HCT116 (cell line): ENCODE measurements at regions not wholly inside any gene's neighbourhood (a gene's known extent, or its start where the extent isn't known, plus 50 kb on each side); places are given as distances from the start of the nearest gene placed in this dataset.
A peak's percentile ranks its signal among the peaks of the same experiment; 100 is the strongest.

ENCODE experiments used
- EZH2 ChIP-seq: fragments of 200-600 bp; sonication (generic); IDR thresholded peaks from 2 replicates; pipeline ENCODE4 v1.6.1; 2017; ENCODE audit warnings: antibody characterized with exemption, mixed run types
- EZH2phosphoT487 ChIP-seq: fragments of 200-600 bp; IDR thresholded peaks from 2 replicates; pipeline ENCODE4 v1.6.1; 2018; ENCODE audit warnings: antibody characterized with exemption, borderline replicate concordance
- JUND ChIP-seq: IDR thresholded peaks from 2 replicates; pipeline ENCODE4 v1.6.1; 2012
- POLR2A ChIP-seq: IDR thresholded peaks from 2 replicates; pipeline ENCODE4 v1.7.0; 2011; ENCODE audit warnings: borderline replicate concordance; ENCODE audit not compliant: insufficient read depth, insufficient read length; ENCODE audit errors: extremely low read depth
- RAD21 ChIP-seq: IDR thresholded peaks from 2 replicates; pipeline ENCODE4 v1.6.1; 2012; ENCODE audit warnings: low read depth, mild to moderate bottlenecking
- SP1 ChIP-seq: IDR thresholded peaks from 2 replicates; pipeline ENCODE4 v1.6.1; 2012; ENCODE audit warnings: low read depth
- SRF ChIP-seq: IDR thresholded peaks from 2 replicates; pipeline ENCODE4 v1.6.1; 2012; ENCODE audit warnings: low read depth
- ZNF274 ChIP-seq: fragments of 200-500 bp; sonication (Bioruptor generic); IDR thresholded peaks from 2 replicates; pipeline ENCODE4 v1.6.1; 2014; ENCODE audit warnings: mild to moderate bottlenecking, low read depth, low read length, inconsistent platforms
- TF ChIP-seq, protein P1 (sequence below), 3 experiments: fragments of 200-600 bp in 1 of 3; sonication (generic) in 1 of 3; IDR thresholded peaks in 2 of 3; conservative IDR thresholded peaks in 1 of 3; 2 replicates each; pipeline ENCODE4 v1.5.1; 2012 to 2017; ENCODE audit warnings: low read depth in 2 of 3, low read length in 2 of 3, antibody characterized with exemption in 1 of 3, borderline replicate concordance in 1 of 3, control low read depth in 1 of 3, mild to moderate bottlenecking in 1 of 3, mixed read lengths in 1 of 3, mixed run types in 1 of 3, moderate library complexity in 1 of 3; ENCODE audit not compliant: insufficient read depth in 1 of 3
- TF ChIP-seq, protein P2 (sequence below): IDR thresholded peaks from 2 replicates; pipeline ENCODE4 v1.6.1; 2012; ENCODE audit warnings: low read depth
- TF ChIP-seq, protein P3 (sequence below): IDR thresholded peaks from 2 replicates; pipeline ENCODE4 v1.6.1; 2011; ENCODE audit warnings: mild to moderate bottlenecking, low read length, moderate library complexity; ENCODE audit not compliant: insufficient replicate concordance; ENCODE audit errors: extremely low read depth

DNA sequence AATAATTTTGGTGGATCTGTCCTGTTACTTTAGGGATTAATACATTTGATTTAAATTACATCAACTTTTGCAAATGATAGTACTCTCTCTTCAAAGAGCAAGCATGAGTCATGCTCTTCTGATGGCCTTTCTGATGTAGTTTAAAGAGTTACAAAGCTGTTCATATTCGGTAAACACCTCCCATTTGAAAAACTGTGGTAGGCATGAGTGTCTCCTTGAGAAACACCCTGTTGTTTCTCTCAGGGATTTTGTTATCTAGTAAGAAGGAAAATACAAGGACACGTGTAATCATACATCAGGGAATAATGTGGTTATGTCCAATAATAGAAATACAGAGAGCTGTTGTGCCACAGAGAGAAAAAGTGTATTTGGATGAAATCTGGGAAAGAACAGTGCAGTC lies 53.3 kb upstream of the E2F7 start:
- TF ChIP-seq POLR2A (no peak), ZNF274 (no peak), SP1 (no peak), SRF (no peak), EZH2 (no peak), EZH2phosphoT487 (no peak), JUND (0 out of 2 replicates have a peak, but pooled peaks have one; percentile 26), RAD21 (no peak)
- TF ChIP-seq, protein P1, sequence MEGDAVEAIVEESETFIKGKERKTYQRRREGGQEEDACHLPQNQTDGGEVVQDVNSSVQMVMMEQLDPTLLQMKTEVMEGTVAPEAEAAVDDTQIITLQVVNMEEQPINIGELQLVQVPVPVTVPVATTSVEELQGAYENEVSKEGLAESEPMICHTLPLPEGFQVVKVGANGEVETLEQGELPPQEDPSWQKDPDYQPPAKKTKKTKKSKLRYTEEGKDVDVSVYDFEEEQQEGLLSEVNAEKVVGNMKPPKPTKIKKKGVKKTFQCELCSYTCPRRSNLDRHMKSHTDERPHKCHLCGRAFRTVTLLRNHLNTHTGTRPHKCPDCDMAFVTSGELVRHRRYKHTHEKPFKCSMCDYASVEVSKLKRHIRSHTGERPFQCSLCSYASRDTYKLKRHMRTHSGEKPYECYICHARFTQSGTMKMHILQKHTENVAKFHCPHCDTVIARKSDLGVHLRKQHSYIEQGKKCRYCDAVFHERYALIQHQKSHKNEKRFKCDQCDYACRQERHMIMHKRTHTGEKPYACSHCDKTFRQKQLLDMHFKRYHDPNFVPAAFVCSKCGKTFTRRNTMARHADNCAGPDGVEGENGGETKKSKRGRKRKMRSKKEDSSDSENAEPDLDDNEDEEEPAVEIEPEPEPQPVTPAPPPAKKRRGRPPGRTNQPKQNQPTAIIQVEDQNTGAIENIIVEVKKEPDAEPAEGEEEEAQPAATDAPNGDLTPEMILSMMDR (IDR thresholded peaks at IDR 0.05 in 2 of 3, conservative IDR thresholded peaks at IDR 0.05 in 1 of 3; ENCODE audit: borderline replicate concordance in 1 of 3, insufficient read depth in 1 of 3, low read depth in 2 of 3, low read length in 2 of 3): no peak
- TF ChIP-seq, protein P2, sequence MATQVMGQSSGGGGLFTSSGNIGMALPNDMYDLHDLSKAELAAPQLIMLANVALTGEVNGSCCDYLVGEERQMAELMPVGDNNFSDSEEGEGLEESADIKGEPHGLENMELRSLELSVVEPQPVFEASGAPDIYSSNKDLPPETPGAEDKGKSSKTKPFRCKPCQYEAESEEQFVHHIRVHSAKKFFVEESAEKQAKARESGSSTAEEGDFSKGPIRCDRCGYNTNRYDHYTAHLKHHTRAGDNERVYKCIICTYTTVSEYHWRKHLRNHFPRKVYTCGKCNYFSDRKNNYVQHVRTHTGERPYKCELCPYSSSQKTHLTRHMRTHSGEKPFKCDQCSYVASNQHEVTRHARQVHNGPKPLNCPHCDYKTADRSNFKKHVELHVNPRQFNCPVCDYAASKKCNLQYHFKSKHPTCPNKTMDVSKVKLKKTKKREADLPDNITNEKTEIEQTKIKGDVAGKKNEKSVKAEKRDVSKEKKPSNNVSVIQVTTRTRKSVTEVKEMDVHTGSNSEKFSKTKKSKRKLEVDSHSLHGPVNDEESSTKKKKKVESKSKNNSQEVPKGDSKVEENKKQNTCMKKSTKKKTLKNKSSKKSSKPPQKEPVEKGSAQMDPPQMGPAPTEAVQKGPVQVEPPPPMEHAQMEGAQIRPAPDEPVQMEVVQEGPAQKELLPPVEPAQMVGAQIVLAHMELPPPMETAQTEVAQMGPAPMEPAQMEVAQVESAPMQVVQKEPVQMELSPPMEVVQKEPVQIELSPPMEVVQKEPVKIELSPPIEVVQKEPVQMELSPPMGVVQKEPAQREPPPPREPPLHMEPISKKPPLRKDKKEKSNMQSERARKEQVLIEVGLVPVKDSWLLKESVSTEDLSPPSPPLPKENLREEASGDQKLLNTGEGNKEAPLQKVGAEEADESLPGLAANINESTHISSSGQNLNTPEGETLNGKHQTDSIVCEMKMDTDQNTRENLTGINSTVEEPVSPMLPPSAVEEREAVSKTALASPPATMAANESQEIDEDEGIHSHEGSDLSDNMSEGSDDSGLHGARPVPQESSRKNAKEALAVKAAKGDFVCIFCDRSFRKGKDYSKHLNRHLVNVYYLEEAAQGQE: no peak
- TF ChIP-seq, protein P3, sequence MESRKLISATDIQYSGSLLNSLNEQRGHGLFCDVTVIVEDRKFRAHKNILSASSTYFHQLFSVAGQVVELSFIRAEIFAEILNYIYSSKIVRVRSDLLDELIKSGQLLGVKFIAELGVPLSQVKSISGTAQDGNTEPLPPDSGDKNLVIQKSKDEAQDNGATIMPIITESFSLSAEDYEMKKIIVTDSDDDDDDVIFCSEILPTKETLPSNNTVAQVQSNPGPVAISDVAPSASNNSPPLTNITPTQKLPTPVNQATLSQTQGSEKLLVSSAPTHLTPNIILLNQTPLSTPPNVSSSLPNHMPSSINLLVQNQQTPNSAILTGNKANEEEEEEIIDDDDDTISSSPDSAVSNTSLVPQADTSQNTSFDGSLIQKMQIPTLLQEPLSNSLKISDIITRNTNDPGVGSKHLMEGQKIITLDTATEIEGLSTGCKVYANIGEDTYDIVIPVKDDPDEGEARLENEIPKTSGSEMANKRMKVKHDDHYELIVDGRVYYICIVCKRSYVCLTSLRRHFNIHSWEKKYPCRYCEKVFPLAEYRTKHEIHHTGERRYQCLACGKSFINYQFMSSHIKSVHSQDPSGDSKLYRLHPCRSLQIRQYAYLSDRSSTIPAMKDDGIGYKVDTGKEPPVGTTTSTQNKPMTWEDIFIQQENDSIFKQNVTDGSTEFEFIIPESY: no peak
